Jurkat, Clone E6-1 (cell line): ENCODE measurements at regions not wholly inside any gene's neighbourhood (a gene's known extent, or its start where the extent isn't known, plus 50 kb on each side); places are given as distances from the start of the nearest gene placed in this dataset.
A peak's percentile ranks its signal among the peaks of the same experiment; 100 is the strongest.
"Not testable (repeated sequence)": the region's sequence is repeated elsewhere in the genome, so short reads cannot be mapped to it uniquely, and the experiment has no call there.

Experiments
- DNase-seq: peaks from one replicate; pipeline ENCODE4 v3.0.0-alpha.2; 2011; ENCODE audit warnings: low read depth, low spot score
- H3K4me3 ChIP-seq: 2 replicates; pipeline ENCODE4 v1.5.1; 2011; ENCODE audit warnings: mild to moderate bottlenecking, low read length, control low read depth, moderate library complexity

GRCh38 chr15:39250460-39251186 lies 330.3 kb upstream of the THBS1 start:
- no peak overlapping the region for H3K4me3 ChIP-seq
- DNase-seq = peak; percentile 43

DNA sequence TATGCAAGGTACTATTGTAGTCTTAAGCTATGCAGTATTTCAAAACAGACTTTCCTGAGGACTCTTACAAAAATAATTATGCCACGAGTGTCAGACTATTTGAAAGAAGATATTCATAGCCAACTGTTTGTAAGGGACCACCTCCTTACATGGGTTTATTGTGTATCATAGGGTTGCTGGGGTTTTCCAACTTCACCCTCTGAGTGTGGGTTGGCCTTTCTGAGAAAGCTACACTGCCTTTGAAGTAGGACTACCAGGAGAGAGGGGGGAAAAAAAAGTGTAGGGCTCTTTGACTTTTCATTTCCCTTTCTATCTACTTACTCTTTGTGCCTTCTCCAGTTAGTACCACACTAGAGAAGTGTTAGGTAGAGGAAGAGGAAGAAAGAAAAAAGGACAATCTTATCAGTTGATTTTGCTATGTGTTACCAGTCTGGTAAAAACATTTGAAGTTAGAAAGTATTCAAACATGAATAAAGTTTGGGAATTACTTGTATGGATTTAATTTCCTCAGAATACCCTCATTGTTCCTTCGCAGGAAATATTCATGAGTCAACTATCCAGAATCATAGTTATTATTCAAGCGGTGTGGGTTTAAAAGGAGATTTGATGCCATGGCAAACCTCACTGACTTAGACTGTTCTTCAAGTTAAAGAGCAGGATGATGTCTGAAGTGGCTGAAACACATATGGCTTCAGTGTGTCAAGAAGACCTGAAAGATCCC lies 329.3 kb upstream of the THBS1 start:
- peak; percentile 19 for DNase-seq

GRCh38 chr15:39252134-39252470 lies 328.8 kb upstream of the THBS1 start:
- H3K4me3 ChIP-seq = no peak overlapping the region
- no peak for DNase-seq

More for the DNA sequence above, 329.3 kb upstream of the THBS1 start:
- H3K4me3 ChIP-seq = no peak overlapping the region

DNA sequence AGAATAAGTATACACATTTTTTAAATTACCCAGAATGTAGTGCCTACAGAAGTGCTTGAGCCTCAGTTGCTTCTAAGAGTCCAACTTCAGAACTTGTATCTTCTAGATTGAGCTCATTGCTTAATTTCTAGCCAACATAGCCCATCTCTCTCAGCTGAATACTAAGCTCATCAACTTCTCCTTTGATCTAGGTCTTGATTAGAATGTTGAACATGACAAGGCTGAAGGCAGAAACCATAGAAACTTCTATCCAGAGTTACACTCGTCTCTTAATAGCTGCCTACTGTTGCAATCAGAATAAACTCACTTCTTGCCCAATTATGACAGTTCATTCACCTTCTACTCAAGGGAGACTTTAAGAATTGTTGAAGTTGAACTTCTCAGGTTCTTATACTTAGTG lies 327.3 kb upstream of the THBS1 start:
- DNase-seq = no peak
- H3K4me3 ChIP-seq = no peak overlapping the region

DNA sequence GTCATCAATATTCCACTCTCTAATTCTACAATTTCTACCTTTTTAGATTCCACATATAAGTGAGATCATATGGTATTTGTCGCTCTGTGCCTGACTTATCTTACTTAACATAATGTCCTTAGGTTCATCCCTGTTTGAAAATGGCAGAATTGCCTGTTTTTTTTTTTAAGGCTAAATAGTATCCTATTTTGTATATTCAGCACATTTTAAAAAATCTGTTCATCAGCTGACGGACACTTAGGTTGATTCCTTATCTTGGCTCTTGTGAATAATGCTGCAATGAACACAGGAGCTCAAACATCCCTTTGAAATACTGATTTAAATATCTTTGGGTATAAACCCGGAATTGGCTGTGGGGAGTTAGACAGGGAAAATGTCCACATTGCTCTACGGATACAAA lies 326.7 kb upstream of the THBS1 start:
- no peak overlapping the region for H3K4me3 ChIP-seq
- DNase-seq = no peak

GRCh38 chr15:39255760-39256159 lies 325.1 kb upstream of the THBS1 start:
- DNase-seq = no peak
- no peak overlapping the region for H3K4me3 ChIP-seq

DNA sequence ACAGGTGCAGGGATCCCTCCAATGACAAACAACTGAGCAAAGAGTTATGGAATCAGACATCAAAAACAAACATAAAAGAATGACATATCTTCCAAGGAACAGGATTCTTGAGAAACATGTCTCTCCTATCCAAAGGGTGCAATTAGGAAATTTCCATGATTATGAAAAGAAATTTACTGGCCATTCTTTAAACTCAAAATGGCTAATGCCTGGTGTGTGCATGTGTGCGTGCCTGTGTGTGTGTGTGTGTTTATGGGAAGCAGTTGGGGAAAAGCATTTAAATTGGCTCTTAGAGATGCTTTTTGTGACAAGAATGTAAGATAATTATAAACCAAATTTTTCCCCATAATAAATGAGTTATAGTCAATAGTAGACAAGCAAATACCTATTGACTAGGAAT lies 320.5 kb upstream of the THBS1 start:
- H3K4me3 ChIP-seq = no peak overlapping the region
- no peak for DNase-seq

GRCh38 chr15:39260791-39261190 lies 320.1 kb upstream of the THBS1 start:
- H3K4me3 ChIP-seq = no peak overlapping the region
- DNase-seq = peak; percentile 27

DNA sequence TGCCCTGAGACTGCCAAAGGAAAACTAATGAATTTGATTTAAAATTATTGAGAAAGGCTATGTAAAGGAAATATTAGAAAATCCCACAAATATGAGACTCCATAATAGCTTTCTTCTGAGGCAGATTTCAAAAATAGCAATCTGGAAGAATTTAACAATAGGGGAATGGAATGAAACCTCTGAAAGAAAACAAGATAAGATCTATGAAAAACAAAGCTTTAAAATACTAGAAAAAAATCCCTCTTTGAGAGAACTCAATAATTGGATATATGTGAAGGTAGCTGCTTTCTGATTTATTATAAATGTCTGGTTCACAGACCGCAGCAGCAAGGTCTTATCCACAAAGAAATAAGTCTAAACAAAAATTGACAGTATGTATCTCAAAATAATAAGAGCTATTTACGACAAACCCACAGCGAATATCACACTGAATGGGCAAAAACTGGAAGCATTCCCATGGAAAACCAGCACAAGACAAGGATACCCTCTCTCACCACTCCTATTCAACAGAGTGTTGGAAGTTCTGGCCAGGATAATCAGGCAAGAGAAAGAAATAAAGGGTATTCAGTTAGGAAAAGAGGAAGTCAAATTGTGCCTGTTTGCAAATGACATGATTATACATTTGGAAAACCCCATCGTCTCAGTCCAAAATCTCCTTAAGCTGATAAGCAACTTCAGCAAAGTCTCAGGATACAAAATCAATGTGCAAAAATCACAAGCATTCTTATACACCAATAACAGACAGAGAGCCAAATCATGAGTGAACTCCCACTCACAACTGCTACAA lies 319.3 kb upstream of the THBS1 start:
- H3K4me3 ChIP-seq, DNase-seq: not testable (repeated sequence)

DNA sequence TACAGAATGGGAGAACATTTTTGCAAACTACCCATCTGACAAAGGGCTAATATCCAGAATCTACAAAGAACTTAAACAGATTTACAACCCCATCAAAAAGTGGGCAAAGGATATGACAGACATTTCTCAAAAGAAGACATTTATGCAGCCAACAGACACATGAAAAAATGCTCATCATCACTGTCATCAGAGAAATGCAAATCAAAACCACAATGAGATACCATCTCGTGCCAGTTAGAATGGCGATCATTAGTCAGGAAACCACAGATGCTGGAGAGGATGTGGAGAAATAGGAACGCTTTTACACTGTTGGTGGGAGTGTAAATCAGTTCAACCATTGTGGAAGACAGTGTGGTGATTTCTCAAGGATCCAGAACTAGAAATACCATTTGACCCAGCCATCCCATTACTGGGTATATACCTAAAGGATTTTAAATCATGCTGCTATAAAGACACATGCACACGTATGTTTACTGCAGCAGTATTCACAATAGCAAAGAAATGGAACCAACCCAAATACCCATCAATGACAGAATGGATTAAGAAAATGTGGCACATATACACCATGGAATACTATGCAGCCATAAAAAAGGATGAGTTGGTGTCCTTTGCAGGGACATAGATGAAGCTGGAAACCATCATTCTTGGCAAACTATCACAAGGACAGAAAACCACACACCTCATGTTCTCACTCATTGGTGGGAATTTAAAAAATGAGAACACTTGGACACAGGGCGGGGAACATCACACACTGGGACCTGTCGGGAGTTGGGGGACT lies 317.7 kb upstream of the THBS1 start:
- DNase-seq = peak; percentile 77
- not testable (repeated sequence) for H3K4me3 ChIP-seq

DNA sequence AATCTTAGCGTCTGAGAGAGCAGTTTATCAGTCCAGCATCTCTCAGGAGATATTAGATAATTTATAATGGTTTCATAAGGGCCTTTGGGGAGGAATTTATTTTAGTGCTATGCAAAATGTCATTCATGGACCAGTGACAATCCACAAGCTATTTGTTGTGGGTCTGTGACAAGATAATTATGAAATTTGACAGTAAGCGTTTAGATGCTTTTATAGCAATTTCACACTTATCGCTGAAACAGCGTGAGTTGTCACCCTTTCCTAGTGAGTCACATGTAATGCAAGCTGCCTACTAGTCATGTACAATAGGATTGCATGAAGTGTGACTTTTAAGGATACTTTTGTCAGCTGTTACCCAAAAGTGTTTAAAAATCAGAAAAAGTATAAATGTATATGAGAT lies 315.6 kb upstream of the THBS1 start:
- no peak for DNase-seq
- no peak overlapping the region for H3K4me3 ChIP-seq

DNA sequence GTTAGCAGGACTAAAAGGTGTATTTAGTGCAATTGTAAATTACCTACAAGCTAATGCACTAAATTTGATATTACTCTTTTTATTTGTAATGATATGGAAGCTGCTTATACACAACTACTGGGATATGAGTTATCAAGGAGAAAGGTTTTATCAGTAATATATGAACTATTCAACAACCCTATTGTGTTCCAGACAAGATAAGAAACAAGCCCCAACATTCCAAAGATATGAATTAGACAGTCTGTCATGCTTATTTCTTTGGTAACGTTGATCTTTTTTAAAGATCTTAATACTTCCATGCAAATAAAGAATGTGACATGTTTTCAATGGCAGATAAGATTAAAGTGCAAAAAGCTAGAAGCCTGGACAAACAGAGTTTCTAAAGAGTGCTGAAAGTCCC lies 314.0 kb upstream of the THBS1 start:
- no peak for DNase-seq
- H3K4me3 ChIP-seq = no peak overlapping the region

DNA sequence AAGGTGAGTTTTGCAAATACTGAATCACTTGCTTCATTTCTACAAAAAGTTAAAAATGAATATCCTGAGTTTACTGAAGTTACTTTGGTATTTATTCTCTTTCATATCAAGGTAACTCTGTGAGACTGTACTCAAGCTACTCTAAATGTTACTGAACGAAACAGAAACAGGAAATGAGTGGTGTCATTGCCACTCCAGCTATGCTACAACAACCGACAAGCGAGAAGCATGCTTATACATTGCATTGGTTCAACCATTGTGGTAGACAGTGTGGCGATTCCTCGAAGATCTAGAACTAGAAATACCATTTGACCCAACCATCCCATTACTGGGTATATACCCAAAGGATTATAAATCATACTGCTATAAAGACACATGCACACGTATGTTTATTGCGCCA lies 313.2 kb upstream of the THBS1 start:
- H3K4me3 ChIP-seq = no peak overlapping the region
- DNase-seq = peak; percentile 57

GRCh38 chr15:39269352-39269751 lies 311.5 kb upstream of the THBS1 start:
- no peak for DNase-seq
- H3K4me3 ChIP-seq = no peak overlapping the region

DNA sequence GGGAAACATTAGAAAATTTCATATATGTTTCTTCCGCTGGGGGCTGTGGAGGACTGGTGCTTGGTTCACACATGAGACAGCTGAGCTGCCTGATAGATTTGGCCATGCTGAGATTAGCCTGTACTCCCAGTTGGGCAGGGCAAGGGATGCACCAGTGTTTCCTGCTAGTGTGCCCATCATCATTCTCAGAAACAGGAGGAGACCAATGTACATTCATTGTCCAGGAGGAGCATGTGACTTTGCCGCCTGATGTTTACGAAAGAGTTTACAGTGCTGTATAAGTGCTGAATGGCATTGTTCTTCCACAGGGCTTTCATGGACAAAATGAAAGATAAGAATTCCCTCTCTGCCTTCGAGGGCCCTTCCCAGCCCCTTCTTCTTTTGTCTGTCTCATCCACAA lies 311.1 kb upstream of the THBS1 start:
- DNase-seq = no peak
- H3K4me3 ChIP-seq = no peak overlapping the region

DNA sequence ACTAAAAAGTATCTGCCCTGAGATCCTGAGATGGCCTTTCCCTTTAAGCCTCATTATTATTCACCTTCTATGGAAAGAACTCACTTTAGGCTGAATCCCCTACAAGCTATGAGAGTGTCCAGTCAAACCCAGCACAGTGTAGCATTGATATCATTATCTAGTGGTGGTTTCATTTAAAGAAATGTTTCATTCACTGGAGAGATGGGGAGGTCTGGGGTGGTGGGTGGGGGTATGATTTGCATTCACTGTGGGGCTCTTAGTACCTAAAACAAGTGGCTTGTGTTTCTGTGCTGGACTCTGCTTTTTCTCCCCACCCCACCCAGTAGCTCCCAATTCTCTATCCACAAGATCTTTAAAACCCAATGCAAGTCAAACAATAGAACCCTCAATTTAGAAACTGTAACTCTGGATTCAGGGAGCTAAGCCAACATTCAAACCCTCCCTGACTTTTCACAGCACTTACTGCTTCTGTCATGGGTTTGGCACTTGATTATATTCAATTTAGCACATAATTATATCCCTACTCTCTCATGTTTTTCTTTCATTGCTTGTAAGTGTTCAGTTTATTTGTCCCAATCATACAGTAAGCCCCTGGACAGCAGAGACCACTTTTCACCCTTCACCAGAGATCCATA lies 310.5 kb upstream of the THBS1 start:
- no peak for DNase-seq
- H3K4me3 ChIP-seq = no peak overlapping the region

- DNase-seq = no peak
- H3K4me3 ChIP-seq = no peak overlapping the region
Observed at GRCh38 chr15:39270934-39271333, 309.9 kb upstream of the THBS1 start.

DNA sequence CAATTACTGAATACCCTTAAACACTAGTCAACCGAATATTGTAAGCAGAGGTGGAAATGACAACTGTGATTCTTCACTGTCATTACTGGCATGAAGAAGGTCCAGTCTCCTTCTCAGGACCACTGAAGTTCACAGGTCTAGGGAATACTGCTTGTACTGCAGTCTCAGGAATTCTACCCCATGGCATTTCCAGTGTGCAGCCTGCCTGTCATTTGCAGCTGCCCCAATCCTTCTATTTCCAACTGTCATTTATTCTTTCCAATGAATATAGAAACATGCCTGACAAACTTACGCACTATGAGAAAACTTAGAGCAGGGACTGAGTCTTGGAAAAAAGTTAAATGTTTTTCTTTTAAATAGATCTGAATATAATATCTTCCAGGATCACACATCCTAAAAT lies 308.0 kb upstream of the THBS1 start:
- H3K4me3 ChIP-seq = no peak overlapping the region
- DNase-seq = no peak
